ENCODE measurements at regions not wholly inside any gene's neighbourhood (a gene's known extent, or its start where the extent isn't known, plus 50 kb on each side); places are given as distances from the start of the nearest gene placed in this dataset.

- no peak for ATAC-seq
- Histone ChIP-seq H3K4me1 (ENCODE audit: low read depth) (no peaks in the 10 kb centered on the region), H3K4me3 (no peak overlapping the region), H3K36me3 (ENCODE audit: low read depth) (no peaks in the 10 kb centered on the region), H3K9me3 (no peaks in the 10 kb centered on the region)
- DNase-seq = no peak
- intact Hi-C loops (cut with DNase I, micrococcal nuclease) = no loop called here
- TF ChIP-seq CTCF (IDR thresholded peaks at IDR 0.05) = no peak
Measured at GRCh38 chr5:2306711-2307110, 424.0 kb upstream of the IRX4 start.

- H3K36me3 ChIP-seq (ENCODE audit: low read depth) = no peaks in the 10 kb centered on the region
- DNase-seq (no peak), ATAC-seq (no peak)
- TF ChIP-seq CTCF (IDR thresholded peaks at IDR 0.05) = no peak
- no peak overlapping the region for H3K4me3 ChIP-seq
- no peaks in the 10 kb centered on the region for H3K9me3 ChIP-seq
- no peaks in the 10 kb centered on the region for H3K4me1 ChIP-seq (ENCODE audit: low read depth)
- intact Hi-C loops (cut with DNase I, micrococcal nuclease) = no loop called here
Measured at GRCh38 chr5:2303431-2304100, 420.8 kb upstream of the IRX4 start.

GRCh38 chr5:2302169-2302568, 419.4 kb upstream of the IRX4 start:
- TF ChIP-seq CTCF (IDR thresholded peaks at IDR 0.05) = no peak
- Histone ChIP-seq H3K4me1 (ENCODE audit: low read depth) (no peaks in the 10 kb centered on the region), H3K36me3 (ENCODE audit: low read depth) (no peaks in the 10 kb centered on the region), H3K4me3 (no peak overlapping the region), H3K9me3 (no peaks in the 10 kb centered on the region)
- DNase-seq (no peak), ATAC-seq (no peak)
- intact Hi-C loops (cut with DNase I, micrococcal nuclease) = no loop called here

GRCh38 chr5:2300861-2301574, 418.3 kb upstream of the IRX4 start:
- intact Hi-C loops (cut with DNase I, micrococcal nuclease) = no loop called here
- DNase-seq (no peak), ATAC-seq (no peak)
- Histone ChIP-seq H3K36me3 (ENCODE audit: low read depth) (no peaks in the 10 kb centered on the region), H3K9me3 (no peaks in the 10 kb centered on the region), H3K4me1 (ENCODE audit: low read depth) (no peaks in the 10 kb centered on the region), H3K4me3 (no peak overlapping the region)
- no peak for TF ChIP-seq CTCF (IDR thresholded peaks at IDR 0.05)

GRCh38 chr5:2300421-2300820, 417.7 kb upstream of the IRX4 start:
- DNase-seq (no peak), ATAC-seq (no peak)
- TF ChIP-seq CTCF (IDR thresholded peaks at IDR 0.05) = no peak
- H3K4me3 ChIP-seq = no peak overlapping the region
- intact Hi-C loops (cut with DNase I, micrococcal nuclease) = no loop called here
- no peaks in the 10 kb centered on the region for H3K9me3 ChIP-seq
- H3K36me3 ChIP-seq (ENCODE audit: low read depth) = no peaks in the 10 kb centered on the region
- no peaks in the 10 kb centered on the region for H3K4me1 ChIP-seq (ENCODE audit: low read depth)

All from mucosa of descending colon (tissue), 3 donors.